HCT116 (cell line): ENCODE measurements at regions not wholly inside any gene's neighbourhood (a gene's known extent, or its start where the extent isn't known, plus 50 kb on each side); places are given as distances from the start of the nearest gene placed in this dataset.

Experiments
- CEBPB ChIP-seq: IDR thresholded peaks from 2 replicates; pipeline ENCODE4 v1.6.1; 2012; ENCODE audit warnings: low read depth
- EZH2 ChIP-seq: fragments of 200-600 bp; sonication (generic); IDR thresholded peaks from 2 replicates; pipeline ENCODE4 v1.6.1; 2017; ENCODE audit warnings: antibody characterized with exemption, mixed run types
- JUND ChIP-seq: IDR thresholded peaks from 2 replicates; pipeline ENCODE4 v1.6.1; 2012
- POLR2A ChIP-seq: IDR thresholded peaks from 2 replicates; pipeline ENCODE4 v1.7.0; 2011; ENCODE audit warnings: borderline replicate concordance; ENCODE audit not compliant: insufficient read depth, insufficient read length; ENCODE audit errors: extremely low read depth
- POLR2AphosphoS5 ChIP-seq: IDR thresholded peaks from 2 replicates; pipeline ENCODE4 v1.6.1; 2011; ENCODE audit warnings: mild to moderate bottlenecking, low read depth, low read length, moderate library complexity
- ZNF274 ChIP-seq: fragments of 200-500 bp; sonication (Bioruptor generic); IDR thresholded peaks from 2 replicates; pipeline ENCODE4 v1.6.1; 2014; ENCODE audit warnings: mild to moderate bottlenecking, low read depth, low read length, inconsistent platforms
- TF ChIP-seq, protein P1 (sequence below), 3 experiments: fragments of 200-600 bp in 1 of 3; sonication (generic) in 1 of 3; IDR thresholded peaks in 2 of 3; conservative IDR thresholded peaks in 1 of 3; 2 replicates each; pipeline ENCODE4 v1.5.1; 2012 to 2017; ENCODE audit warnings: low read depth in 2 of 3, low read length in 2 of 3, antibody characterized with exemption in 1 of 3, borderline replicate concordance in 1 of 3, control low read depth in 1 of 3, mild to moderate bottlenecking in 1 of 3, mixed read lengths in 1 of 3, mixed run types in 1 of 3, moderate library complexity in 1 of 3; ENCODE audit not compliant: insufficient read depth in 1 of 3
- TF ChIP-seq, protein P2 (sequence below): IDR thresholded peaks from 2 replicates; pipeline ENCODE4 v1.6.1; 2012; ENCODE audit warnings: low read depth

DNA sequence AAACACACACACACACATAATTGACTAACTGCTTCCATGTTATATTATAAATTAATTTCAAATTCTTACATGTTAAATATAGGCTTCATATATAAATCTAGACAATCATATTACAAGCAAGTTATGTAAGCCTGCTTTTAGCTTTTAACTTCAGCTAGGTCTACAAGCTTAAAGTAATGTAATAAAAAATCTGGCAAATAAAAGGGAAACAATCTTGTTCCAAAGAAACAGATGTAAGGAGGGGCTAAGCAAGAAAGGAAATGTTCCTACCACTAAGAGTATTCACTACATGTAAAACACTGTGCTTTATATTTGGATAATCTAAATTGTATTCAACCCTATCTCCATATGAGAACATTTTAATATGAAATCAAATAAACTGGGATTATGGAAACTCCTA, 110.4 kb downstream of the SLC6A15 start:
- TF ChIP-seq POLR2A (no peak), POLR2AphosphoS5 (no peak), EZH2 (no peak), JUND (no peak), ZNF274 (no peak), CEBPB (no peak)
- TF ChIP-seq, protein P1, sequence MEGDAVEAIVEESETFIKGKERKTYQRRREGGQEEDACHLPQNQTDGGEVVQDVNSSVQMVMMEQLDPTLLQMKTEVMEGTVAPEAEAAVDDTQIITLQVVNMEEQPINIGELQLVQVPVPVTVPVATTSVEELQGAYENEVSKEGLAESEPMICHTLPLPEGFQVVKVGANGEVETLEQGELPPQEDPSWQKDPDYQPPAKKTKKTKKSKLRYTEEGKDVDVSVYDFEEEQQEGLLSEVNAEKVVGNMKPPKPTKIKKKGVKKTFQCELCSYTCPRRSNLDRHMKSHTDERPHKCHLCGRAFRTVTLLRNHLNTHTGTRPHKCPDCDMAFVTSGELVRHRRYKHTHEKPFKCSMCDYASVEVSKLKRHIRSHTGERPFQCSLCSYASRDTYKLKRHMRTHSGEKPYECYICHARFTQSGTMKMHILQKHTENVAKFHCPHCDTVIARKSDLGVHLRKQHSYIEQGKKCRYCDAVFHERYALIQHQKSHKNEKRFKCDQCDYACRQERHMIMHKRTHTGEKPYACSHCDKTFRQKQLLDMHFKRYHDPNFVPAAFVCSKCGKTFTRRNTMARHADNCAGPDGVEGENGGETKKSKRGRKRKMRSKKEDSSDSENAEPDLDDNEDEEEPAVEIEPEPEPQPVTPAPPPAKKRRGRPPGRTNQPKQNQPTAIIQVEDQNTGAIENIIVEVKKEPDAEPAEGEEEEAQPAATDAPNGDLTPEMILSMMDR (IDR thresholded peaks at IDR 0.05 in 2 of 3, conservative IDR thresholded peaks at IDR 0.05 in 1 of 3; ENCODE audit: borderline replicate concordance in 1 of 3, insufficient read depth in 1 of 3, low read depth in 2 of 3, low read length in 2 of 3), result no peak
- TF ChIP-seq, protein P2, sequence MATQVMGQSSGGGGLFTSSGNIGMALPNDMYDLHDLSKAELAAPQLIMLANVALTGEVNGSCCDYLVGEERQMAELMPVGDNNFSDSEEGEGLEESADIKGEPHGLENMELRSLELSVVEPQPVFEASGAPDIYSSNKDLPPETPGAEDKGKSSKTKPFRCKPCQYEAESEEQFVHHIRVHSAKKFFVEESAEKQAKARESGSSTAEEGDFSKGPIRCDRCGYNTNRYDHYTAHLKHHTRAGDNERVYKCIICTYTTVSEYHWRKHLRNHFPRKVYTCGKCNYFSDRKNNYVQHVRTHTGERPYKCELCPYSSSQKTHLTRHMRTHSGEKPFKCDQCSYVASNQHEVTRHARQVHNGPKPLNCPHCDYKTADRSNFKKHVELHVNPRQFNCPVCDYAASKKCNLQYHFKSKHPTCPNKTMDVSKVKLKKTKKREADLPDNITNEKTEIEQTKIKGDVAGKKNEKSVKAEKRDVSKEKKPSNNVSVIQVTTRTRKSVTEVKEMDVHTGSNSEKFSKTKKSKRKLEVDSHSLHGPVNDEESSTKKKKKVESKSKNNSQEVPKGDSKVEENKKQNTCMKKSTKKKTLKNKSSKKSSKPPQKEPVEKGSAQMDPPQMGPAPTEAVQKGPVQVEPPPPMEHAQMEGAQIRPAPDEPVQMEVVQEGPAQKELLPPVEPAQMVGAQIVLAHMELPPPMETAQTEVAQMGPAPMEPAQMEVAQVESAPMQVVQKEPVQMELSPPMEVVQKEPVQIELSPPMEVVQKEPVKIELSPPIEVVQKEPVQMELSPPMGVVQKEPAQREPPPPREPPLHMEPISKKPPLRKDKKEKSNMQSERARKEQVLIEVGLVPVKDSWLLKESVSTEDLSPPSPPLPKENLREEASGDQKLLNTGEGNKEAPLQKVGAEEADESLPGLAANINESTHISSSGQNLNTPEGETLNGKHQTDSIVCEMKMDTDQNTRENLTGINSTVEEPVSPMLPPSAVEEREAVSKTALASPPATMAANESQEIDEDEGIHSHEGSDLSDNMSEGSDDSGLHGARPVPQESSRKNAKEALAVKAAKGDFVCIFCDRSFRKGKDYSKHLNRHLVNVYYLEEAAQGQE, result no peak
